NB4 (cell line): ENCODE measurements at regions not wholly inside any gene's neighbourhood (a gene's known extent, or its start where the extent isn't known, plus 50 kb on each side); places are given as distances from the start of the nearest gene placed in this dataset.

Experiments
- CTCF ChIP-seq: IDR thresholded peaks from one replicate; pipeline ENCODE4 v1.5.1; 2012; ENCODE audit warnings: low read depth, low read length
- POLR2A ChIP-seq: IDR thresholded peaks from 2 replicates; pipeline ENCODE4 v1.6.1; 2011; ENCODE audit warnings: mild to moderate bottlenecking; ENCODE audit not compliant: insufficient read length; ENCODE audit errors: extremely low read depth

- TF ChIP-seq POLR2A (no peak), CTCF (no peak)
These were observed 61.0 kb upstream of the PELI2 start for GRCh38 chr14:56057071-56057741.
